Activated naive CD8-positive, alpha-beta T cell treated with anti-CD3 and anti-CD28 coated beads, Interleukin-2, amount 50 U/mL, for 24 hours (primary cell): ENCODE measurements at regions not wholly inside any gene's neighbourhood (a gene's known extent, or its start where the extent isn't known, plus 50 kb on each side); places are given as distances from the start of the nearest gene placed in this dataset.

Experiments used
- ATAC-seq: fragments of 150-1000 bp; cut with Tn5 transposase; one replicate; pipeline ENCODE4 v1.10.0; 2021
- DNase-seq: peaks from one replicate; pipeline ENCODE4 v3.0.0; 2021
- H3K27ac Mint-ChIP-seq: one replicate; pipeline ENCODE4 v1.8.0; 2021; ENCODE audit warnings: mild to moderate bottlenecking, mixed read lengths
- H3K27me3 Mint-ChIP-seq: one replicate; pipeline ENCODE4 v1.8.0; 2021; ENCODE audit warnings: mixed read lengths
- H3K36me3 Mint-ChIP-seq: one replicate; pipeline ENCODE4 v1.8.0; 2021; ENCODE audit warnings: low read depth, mixed read lengths
- H3K4me1 Mint-ChIP-seq: one replicate; pipeline ENCODE4 v1.8.0; 2021; ENCODE audit warnings: mixed read lengths
- H3K4me3 Mint-ChIP-seq: one replicate; pipeline ENCODE4 v1.8.0; 2021; ENCODE audit warnings: mild to moderate bottlenecking, moderate library complexity, mixed read lengths
- H3K9me3 Mint-ChIP-seq: one replicate; pipeline ENCODE4 v1.8.0; 2021; ENCODE audit warnings: mixed read lengths

DNA sequence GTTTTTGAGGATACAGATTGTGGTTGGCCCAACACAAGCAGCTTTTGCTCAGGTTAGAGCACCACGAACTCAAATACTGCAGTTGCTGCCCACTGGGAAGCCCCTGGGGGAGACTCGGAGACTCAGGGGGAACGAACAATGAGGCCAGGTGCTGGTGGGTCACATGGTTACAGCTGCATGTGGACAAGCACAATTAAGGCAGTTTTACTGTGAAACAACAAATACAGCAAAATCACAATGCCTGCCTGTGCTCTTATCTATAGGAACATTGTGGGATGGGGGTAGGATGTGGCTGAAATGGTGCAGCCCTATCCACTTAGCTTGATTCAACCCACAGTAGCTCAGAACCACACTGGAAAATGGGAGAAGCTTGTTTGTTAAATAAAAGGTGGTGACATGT, 119.7 kb upstream of the SPATA13 start:
- Mint-ChIP-seq H3K36me3 (no peaks in the 10 kb centered on the region), H3K4me3 (no peak overlapping the region), H3K9me3 (no peaks in the 10 kb centered on the region), H3K27ac (no peak overlapping the region), H3K27me3 (no peaks in the 10 kb centered on the region), H3K4me1 (peaks cover 11% of the 10 kb centered on the region)
- no peak for ATAC-seq
- no peak for DNase-seq

DNA sequence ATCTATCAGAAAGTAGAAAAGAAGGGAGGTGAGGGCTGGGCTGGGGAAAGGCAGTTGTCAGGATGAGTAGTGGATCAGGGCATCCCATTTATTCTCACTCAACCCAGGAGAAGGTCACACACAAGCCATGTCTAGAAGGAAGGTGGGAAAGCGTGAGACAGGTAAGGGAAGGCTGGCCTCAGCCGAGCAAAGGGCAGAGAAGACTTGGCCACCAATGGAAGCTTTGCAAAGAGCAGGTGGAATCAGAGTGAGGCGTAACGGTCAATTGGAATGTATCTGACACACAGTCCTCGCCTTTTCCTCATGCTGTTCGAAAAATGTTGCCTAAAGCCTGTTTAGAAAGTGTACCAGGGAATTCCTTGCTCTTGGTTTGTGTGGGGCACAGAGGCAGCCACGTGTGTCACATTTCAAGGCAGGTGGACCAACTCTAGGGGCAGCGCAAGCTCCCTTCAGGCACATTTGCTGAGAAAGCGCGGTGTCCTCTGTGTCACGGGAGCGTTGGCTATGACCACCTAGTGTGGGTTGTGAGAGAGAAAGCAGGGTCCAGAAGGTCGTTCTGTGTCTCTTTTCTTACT, 118.8 kb upstream of the SPATA13 start:
- peaks cover 11% of the 10 kb centered on the region for H3K4me1 Mint-ChIP-seq
- H3K27me3 Mint-ChIP-seq = no peaks in the 10 kb centered on the region
- DNase-seq (no peak), ATAC-seq (no peak)
- no peaks in the 10 kb centered on the region for H3K9me3 Mint-ChIP-seq
- no peaks in the 10 kb centered on the region for H3K36me3 Mint-ChIP-seq
- H3K27ac Mint-ChIP-seq = no peak overlapping the region
- H3K4me3 Mint-ChIP-seq = no peak overlapping the region

DNA sequence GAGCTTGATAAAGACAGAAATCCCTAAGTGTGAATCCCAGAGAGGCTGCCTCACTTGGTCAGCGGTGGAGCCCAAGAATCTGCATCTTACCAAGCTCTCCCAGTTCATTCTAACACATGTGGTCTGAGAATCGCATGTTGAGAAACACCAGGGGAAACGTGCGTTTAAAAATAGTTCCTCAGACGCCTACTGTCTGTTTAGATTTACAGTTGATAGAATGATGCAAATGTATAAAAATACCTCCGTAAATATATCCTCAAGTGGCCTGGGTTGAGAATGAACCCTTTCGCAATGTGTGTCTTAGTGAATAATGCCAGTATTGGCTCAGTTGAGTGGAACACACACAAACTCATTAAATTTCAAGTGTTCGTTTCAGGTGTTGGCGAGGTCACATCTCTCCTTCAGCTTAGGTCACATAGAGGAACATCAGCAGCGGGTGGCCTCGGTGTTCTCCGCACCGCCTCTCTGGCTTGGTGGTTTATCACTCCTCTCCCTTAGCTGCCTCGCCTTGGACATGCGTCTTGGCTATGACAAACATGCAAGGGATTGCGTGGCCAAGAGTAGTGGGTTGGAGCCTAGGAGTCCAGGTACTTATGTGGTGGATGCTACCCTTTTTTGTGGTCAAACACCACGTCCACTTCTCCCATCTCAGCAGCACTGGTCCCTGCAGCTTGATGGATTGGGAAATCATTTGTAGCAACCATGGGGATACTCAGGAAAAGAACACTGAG, 117.6 kb upstream of the SPATA13 start:
- no peaks in the 10 kb centered on the region for H3K36me3 Mint-ChIP-seq
- H3K27ac Mint-ChIP-seq = no peak overlapping the region
- H3K4me1 Mint-ChIP-seq = peaks cover 11% of the 10 kb centered on the region
- no peaks in the 10 kb centered on the region for H3K9me3 Mint-ChIP-seq
- no peaks in the 10 kb centered on the region for H3K27me3 Mint-ChIP-seq
- H3K4me3 Mint-ChIP-seq = no peak overlapping the region
- DNase-seq (no peak), ATAC-seq (no peak)

DNA sequence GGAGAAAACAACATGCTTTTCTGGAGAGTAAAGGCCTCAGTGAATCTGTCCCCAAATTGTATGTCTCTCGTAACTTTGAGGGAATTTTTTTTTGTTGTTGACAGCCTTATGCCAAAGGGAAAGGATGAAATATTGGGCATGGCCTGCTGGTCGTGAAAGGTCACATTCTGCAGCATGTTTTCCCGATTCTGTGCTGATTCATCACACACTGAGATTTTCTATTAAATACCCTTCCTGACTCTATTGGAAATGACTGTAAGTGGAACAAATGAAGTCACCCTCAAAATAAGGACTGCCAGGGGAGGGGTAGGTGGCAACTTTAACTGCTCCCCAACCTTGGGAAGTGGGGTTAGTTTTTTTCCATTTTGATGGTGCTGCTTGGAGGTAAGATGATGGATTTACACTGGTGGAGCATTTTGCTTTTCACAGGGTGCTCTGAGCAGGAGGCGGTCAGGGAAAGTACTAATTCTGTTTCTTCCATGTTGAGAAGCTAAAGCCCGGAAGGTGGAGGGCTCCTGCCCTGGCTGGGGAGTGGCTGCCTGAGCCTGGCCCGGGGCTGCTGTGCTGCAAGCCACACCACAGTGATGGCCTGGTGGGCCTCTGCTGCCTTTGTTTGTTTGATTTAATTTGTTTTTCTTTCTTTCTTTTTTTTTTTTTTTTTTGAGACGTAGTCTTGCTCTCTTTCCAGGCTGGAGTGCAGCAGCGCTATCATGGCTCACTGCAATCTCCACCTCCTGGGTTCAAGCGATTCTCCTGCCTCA, 116.8 kb upstream of the SPATA13 start:
- peaks cover 6% of the 10 kb centered on the region for H3K4me1 Mint-ChIP-seq
- H3K27ac Mint-ChIP-seq = no peak overlapping the region
- no peaks in the 10 kb centered on the region for H3K36me3 Mint-ChIP-seq
- H3K27me3 Mint-ChIP-seq = no peaks in the 10 kb centered on the region
- DNase-seq (no peak), ATAC-seq (peak; percentile 33)
- H3K9me3 Mint-ChIP-seq = no peaks in the 10 kb centered on the region
- H3K4me3 Mint-ChIP-seq = no peak overlapping the region

DNA sequence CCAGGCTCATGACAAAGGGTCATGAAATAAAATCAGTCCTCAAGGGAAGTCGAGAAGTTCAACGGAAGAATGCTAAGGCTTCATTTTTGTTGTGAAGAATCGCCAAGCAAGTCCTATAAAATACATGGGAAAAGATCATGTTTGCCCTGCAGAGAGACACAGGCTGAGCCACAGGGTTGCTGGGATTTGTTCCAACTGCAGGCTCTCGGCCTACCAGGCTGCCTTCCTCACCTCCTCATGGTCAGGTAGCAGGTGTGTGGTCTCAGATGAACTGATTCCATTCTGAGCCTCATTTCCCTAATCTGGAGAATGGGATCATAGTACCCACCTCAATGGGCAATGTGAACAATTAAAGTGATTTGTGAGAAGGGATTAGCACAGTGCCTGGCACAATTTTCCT, 114.9 kb upstream of the SPATA13 start:
- Mint-ChIP-seq H3K9me3 (no peaks in the 10 kb centered on the region), H3K4me1 (peaks cover 6% of the 10 kb centered on the region), H3K27me3 (no peaks in the 10 kb centered on the region), H3K27ac (no peak overlapping the region), H3K36me3 (no peaks in the 10 kb centered on the region), H3K4me3 (no peak overlapping the region)
- ATAC-seq (no peak), DNase-seq (no peak)

GRCh38 chr13:24050292-24050711, 110.2 kb upstream of the SPATA13 start:
- Mint-ChIP-seq H3K27me3 (no peaks in the 10 kb centered on the region), H3K9me3 (no peaks in the 10 kb centered on the region), H3K4me1 (peaks cover 6% of the 10 kb centered on the region), H3K36me3 (no peaks in the 10 kb centered on the region), H3K4me3 (no peak overlapping the region), H3K27ac (no peak overlapping the region)
- no peak for ATAC-seq
- no peak for DNase-seq

GRCh38 chr13:24050796-24051715, 109.5 kb upstream of the SPATA13 start:
- H3K9me3 Mint-ChIP-seq = no peaks in the 10 kb centered on the region

DNA sequence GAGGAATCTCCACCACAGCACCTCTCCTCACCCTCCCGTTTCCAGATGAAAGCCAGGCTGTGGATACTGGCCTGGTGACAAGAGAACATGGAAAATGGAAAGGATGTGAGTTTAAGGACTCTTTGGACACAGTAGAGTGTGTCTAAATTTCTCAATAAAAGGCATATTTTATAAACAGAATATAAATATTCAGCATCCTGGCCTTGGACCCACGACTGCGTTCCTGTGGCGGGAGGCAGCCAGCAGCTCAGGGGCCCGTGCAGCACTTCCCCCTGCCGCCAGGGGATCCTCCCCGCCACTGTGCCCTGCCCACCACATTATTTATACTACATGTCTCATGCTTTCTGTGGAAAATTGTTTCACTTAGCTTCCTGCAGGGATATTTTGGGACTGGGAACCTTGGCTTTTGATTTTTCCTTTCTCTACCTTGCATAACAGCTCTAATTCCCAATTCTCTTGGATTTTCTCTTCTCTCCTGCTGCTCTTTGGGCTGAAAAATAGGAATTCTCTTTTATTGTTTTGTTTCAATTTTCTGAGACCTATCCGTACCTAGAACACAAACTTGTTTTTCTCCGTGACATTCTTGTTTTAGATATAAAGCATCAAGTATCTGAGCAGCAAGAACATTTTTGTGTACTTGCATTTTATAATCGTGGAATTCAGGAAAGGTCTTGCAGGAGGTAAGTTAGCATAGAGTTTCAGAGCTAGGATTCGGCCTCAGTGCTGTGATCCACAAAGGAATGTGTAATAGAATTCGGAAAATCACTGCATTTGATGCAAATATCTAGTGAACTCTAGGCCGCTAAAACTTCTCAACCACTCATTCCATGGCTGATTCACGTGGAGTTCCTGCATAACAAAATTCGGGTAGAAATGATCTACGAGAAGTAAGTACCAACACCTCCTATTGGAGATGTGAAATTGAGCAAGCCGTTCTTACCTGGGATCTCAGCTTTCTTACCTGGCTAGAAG, 107.7 kb upstream of the SPATA13 start:
- Mint-ChIP-seq H3K36me3 (no peaks in the 10 kb centered on the region), H3K4me3 (no peak overlapping the region), H3K27ac (no peak overlapping the region), H3K27me3 (no peaks in the 10 kb centered on the region), H3K9me3 (no peaks in the 10 kb centered on the region), H3K4me1 (peaks cover 6% of the 10 kb centered on the region)
- DNase-seq (no peak), ATAC-seq (peak; percentile 6)

More at GRCh38 chr13:24050796-24051715, 109.5 kb upstream of the SPATA13 start:
- Mint-ChIP-seq H3K27ac (no peak overlapping the region), H3K27me3 (no peaks in the 10 kb centered on the region), H3K4me1 (peaks cover 6% of the 10 kb centered on the region), H3K4me3 (no peak overlapping the region), H3K36me3 (no peaks in the 10 kb centered on the region)
- no peak for ATAC-seq
- no peak for DNase-seq

DNA sequence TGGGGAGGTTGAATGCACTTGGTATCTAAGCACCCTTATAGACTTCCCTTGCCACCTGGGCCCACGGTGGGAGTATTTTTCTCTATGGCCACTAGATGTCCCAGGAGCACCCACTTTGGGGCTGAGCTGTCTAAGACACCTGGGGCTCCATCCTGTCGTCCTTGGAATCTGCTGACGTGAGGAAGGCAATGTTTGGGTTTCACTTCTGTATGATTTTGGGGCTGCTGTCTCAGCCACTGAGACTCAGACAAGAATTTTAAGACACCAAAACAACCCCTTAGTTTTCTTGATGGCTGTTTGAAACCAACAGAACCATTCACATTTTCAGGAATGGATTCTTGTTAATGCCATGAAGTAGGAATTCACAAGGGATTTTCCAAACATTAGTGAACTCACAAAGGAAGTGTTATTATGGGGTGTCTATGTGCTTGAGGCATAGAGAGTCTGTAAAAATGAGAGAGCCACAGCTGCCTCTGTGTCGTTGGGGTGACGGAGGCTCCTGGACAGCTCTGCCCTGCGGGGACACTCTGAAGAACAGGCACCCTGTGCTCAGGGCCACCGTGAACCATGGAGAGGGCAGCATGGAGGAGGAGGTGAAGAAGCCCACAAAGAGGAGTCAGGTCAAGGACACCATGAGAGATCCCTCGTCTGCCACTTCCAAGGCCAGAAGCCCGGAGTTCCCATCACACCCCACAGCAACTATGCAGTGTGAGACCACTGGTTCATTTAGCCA, 106.8 kb upstream of the SPATA13 start:
- Mint-ChIP-seq H3K4me3 (no peak overlapping the region), H3K9me3 (no peaks in the 10 kb centered on the region), H3K36me3 (no peaks in the 10 kb centered on the region), H3K27me3 (peaks cover 4% of the 10 kb centered on the region), H3K27ac (no peak overlapping the region), H3K4me1 (peaks cover 6% of the 10 kb centered on the region)
- ATAC-seq (peak; percentile 92), DNase-seq (peak; percentile 60)

- no peak for ATAC-seq
Measured at GRCh38 chr13:24056616-24057137, 103.8 kb upstream of the SPATA13 start.

GRCh38 chr13:24060993-24061392, 99.5 kb upstream of the SPATA13 start:
- H3K36me3 Mint-ChIP-seq = no peaks in the 10 kb centered on the region
- DNase-seq (no peak), ATAC-seq (no peak)
- H3K4me1 Mint-ChIP-seq = peaks cover 17% of the 10 kb centered on the region
- peaks cover 4% of the 10 kb centered on the region for H3K27me3 Mint-ChIP-seq
- no peak overlapping the region for H3K27ac Mint-ChIP-seq
- H3K9me3 Mint-ChIP-seq = no peaks in the 10 kb centered on the region
- H3K4me3 Mint-ChIP-seq = no peak overlapping the region

More at GRCh38 chr13:24056616-24057137, 103.8 kb upstream of the SPATA13 start:
- Mint-ChIP-seq H3K27me3 (peaks cover 4% of the 10 kb centered on the region), H3K4me1 (peaks cover 6% of the 10 kb centered on the region), H3K27ac (no peak overlapping the region), H3K4me3 (no peak overlapping the region), H3K9me3 (no peaks in the 10 kb centered on the region), H3K36me3 (no peaks in the 10 kb centered on the region)
- DNase-seq = no peak

- H3K9me3 Mint-ChIP-seq = no peaks in the 10 kb centered on the region
- DNase-seq (no peak), ATAC-seq (no peak)
- peak overlapping the region; percentile 19 for H3K4me3 Mint-ChIP-seq
- peak overlapping the region; percentile 80 for H3K27ac Mint-ChIP-seq
- H3K27me3 Mint-ChIP-seq = peaks cover under 1% of the 10 kb centered on the region
- peaks cover 17% of the 10 kb centered on the region for H3K4me1 Mint-ChIP-seq
- H3K36me3 Mint-ChIP-seq = no peaks in the 10 kb centered on the region
Measured at GRCh38 chr13:24063281-24063877, 97.1 kb upstream of the SPATA13 start.
